Subcutaneous abdominal adipose tissue (tissue), 5 donors: ENCODE measurements at regions not wholly inside any gene's neighbourhood (a gene's known extent, or its start where the extent isn't known, plus 50 kb on each side); places are given as distances from the start of the nearest gene placed in this dataset.
"Not testable (repeated sequence)": the region's sequence is repeated elsewhere in the genome, so short reads cannot be mapped to it uniquely, and the experiment has no call there.

Experiments used
- H3K27ac ChIP-seq: one replicate; pipeline ENCODE4 v1.7.0; 2013; ENCODE audit warnings: low read depth, mild to moderate bottlenecking, inconsistent platforms, low read length, moderate library complexity
- H3K27me3 ChIP-seq, 5 donors: one replicate each; pipeline ENCODE4 v1.7.0; 2013; ENCODE audit warnings: low read length in 5 of 5, inconsistent platforms in 1 of 5; ENCODE audit not compliant: control insufficient read depth in 5 of 5, insufficient read depth in 4 of 5
- H3K36me3 ChIP-seq, 5 donors: one replicate each; pipeline ENCODE4 v1.7.0; 2013; ENCODE audit warnings: low read length in 5 of 5; ENCODE audit not compliant: control insufficient read depth in 5 of 5, insufficient read depth in 5 of 5
- H3K4me1 ChIP-seq, 5 donors: one replicate each; pipeline ENCODE4 v1.7.0; 2013; ENCODE audit warnings: low read length in 5 of 5, mild to moderate bottlenecking in 3 of 5, moderate library complexity in 1 of 5; ENCODE audit not compliant: control insufficient read depth in 5 of 5, insufficient read depth in 5 of 5
- H3K4me3 ChIP-seq, 5 donors: one replicate each; pipeline ENCODE4 v1.7.0; 2013; ENCODE audit warnings: low read length in 5 of 5, low read depth in 1 of 5
- H3K9ac ChIP-seq, 5 donors: one replicate each; pipeline ENCODE4 v1.7.0; 2013; ENCODE audit warnings: low read length in 5 of 5, mild to moderate bottlenecking in 4 of 5, moderate library complexity in 3 of 5
- H3K9me3 ChIP-seq, 5 donors: one replicate each; pipeline ENCODE4 v1.7.0; 2013; ENCODE audit warnings: low read length in 5 of 5; ENCODE audit not compliant: control insufficient read depth in 5 of 5
- donor health status: healthy.
- donor health status: healthy.
- donor health status: healthy.
- donor health status: healthy.
- donor health status: healthy.

DNA sequence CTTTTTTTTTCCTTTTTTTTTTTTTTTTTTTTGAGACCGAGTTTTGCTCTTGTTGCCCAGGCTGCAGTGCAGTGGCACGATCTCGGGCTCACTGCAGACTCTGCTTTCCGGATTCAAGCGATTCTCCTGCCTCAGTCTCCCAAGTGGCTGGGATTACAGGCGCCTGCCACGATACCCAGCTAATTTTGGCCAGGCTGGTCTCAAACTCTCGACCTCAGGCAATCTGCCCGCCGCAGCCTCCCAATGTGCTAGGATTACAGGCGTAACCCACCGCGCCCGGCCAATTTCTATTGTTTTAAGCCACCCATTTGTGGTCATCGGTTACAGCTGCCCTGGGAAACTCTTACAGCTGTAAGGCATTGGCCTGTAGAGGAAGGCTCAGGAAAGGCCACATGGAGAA lies 617.7 kb downstream of the GABRG2 start:
- Histone ChIP-seq H3K36me3 (no peaks in the 10 kb centered on the region), H3K9ac (no peak overlapping the region), H3K9me3 (no peaks in the 10 kb centered on the region), H3K4me3 (no peak overlapping the region), H3K27ac (no peak overlapping the region), H3K4me1 (no peaks in the 10 kb centered on the region), H3K27me3 (no peaks in the 10 kb centered on the region)

DNA sequence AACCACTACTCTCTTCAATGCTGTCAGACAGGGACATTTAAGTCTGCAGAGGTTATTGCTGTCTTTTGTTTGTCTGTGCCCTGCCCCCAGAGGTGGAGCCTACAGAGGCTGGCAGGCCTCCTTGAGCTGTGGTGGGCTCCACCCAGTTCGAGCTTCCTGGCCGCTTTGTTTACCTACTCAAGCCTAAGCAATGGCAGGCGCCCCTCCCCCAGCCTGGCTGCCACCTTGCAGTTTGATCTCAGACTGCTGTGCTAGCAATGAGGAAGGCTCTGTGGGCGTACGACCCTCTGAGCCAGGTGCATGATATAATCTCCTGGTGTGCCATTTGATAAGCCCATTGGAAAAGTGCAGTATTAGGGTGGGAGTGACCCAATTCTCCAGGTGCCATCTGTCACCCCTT lies 628.7 kb downstream of the GABRG2 start:
- H3K4me3 ChIP-seq, H3K27me3 ChIP-seq, H3K36me3 ChIP-seq, H3K9me3 ChIP-seq, H3K4me1 ChIP-seq, H3K27ac ChIP-seq, H3K9ac ChIP-seq: not testable (repeated sequence)

DNA sequence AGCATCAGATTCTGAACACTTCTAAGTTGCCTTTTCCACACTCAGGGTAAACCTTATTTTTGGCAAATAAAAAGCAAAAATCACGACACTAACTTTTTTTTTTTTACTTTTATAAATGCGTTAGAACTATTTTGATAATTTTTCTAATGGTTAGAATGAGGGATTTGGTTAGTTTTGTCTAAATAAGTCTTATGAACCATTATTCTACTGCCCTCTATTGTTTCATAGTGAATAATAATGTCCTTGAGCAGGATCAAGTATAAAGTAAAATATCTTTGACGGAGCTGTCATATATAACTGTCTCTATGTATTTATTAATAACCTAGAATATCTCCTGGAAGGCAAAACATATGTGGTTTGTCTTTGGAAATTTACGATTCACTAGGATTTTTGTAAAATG lies 631.8 kb downstream of the GABRG2 start:
- no peaks in the 10 kb centered on the region for H3K4me1 ChIP-seq
- H3K27me3 ChIP-seq: no peaks in the 10 kb centered on the region
- no peak overlapping the region for H3K4me3 ChIP-seq
- H3K27ac ChIP-seq: no peak overlapping the region
- no peak overlapping the region for H3K9ac ChIP-seq
- H3K9me3 ChIP-seq: no peaks in the 10 kb centered on the region
- no peaks in the 10 kb centered on the region for H3K36me3 ChIP-seq

DNA sequence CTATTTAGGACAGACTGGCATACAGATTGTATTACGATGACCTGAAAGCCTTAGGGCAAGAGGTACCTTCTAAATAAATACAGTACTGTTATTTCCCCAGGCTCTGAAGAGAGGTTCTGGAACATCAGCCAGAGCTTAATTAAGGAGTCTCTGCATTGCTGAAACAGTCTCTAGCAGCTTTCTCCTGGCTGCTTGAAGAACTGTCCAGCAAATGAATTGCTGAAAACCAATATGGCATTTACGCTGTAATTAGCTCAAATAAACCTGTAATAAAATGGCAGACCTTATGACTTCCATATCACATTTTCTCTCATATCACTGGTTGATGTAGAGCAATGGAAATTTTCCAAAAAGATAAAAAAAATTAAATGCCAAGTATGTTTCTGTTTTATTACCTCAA lies 636.3 kb downstream of the GABRG2 start:
- Histone ChIP-seq H3K4me3 (no peak overlapping the region), H3K27me3 (no peaks in the 10 kb centered on the region), H3K36me3 (no peaks in the 10 kb centered on the region), H3K4me1 (no peaks in the 10 kb centered on the region), H3K27ac (no peak overlapping the region), H3K9ac (no peak overlapping the region), H3K9me3 (no peaks in the 10 kb centered on the region)

DNA sequence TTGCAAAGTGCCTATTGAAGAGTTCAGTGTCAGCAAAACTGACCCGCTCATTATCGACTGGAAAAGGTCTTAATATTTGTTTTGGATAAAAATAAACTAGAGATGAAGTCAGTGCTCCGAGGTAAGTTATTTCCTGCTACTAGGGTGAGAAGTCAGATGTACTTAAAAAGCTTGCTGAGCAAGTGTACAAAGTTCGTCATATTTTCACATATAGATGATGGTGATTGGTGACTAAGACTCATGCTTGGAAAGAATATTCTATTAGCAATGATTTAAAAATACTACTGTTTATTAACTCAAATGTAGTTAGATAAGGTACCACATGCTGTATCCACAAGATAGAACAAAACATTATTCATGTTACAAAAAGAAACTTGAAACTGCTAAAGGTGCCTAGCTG lies 643.7 kb downstream of the GABRG2 start:
- no peaks in the 10 kb centered on the region for H3K9me3 ChIP-seq
- no peak overlapping the region for H3K27ac ChIP-seq
- no peaks in the 10 kb centered on the region for H3K4me1 ChIP-seq
- H3K36me3 ChIP-seq: no peaks in the 10 kb centered on the region
- H3K27me3 ChIP-seq: no peaks in the 10 kb centered on the region
- H3K9ac ChIP-seq: no peak overlapping the region
- no peak overlapping the region for H3K4me3 ChIP-seq

DNA sequence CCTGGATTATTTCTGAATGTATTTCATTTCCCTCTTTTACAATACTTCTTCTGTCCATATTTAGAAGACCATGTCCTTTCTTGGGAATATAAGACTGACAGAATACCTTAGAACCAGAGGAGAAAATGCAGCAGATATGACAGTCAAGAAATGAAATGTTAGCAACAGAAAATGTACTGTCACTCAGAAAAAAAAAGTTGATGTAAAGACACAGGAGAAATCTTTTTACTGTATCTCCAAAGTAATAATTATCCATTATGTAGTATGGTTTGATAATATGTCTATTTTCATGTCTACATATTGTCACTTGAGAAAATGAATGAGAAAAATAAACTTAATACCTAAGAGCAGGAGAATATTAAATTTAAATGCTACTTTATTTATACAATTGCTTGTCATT lies 652.1 kb downstream of the GABRG2 start:
- Histone ChIP-seq H3K9ac (no peak overlapping the region), H3K36me3 (no peaks in the 10 kb centered on the region), H3K9me3 (peaks cover 9 to 19% (median 15%) of the 10 kb centered on the region in 5 donors), H3K4me3 (no peak overlapping the region), H3K27me3 (no peaks in the 10 kb centered on the region), H3K27ac (no peak overlapping the region), H3K4me1 (no peaks in the 10 kb centered on the region)

DNA sequence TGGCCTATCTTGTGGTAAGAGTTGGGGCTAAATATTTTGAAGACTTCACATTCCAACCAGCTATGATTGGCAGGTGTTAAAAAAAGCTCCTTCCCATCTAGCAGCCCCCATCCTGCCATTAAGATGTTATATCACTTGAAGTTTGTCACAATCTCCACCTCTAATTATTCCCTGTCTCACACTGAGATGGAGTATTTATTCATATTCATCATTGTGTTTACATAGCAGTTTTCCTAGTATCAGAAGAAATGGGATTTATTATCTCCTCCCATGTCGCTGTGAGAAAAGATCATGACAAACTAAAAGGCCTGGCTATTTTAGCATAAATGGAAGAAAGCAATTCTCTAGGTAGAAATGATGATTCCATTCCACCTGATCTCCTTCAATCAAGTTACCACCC lies 653.6 kb downstream of the GABRG2 start:
- Histone ChIP-seq H3K9ac (no peak overlapping the region), H3K9me3 (peaks cover 9 to 21% (median 17%) of the 10 kb centered on the region in 5 donors), H3K4me3 (no peak overlapping the region), H3K4me1 (no peaks in the 10 kb centered on the region), H3K27me3 (no peaks in the 10 kb centered on the region), H3K27ac (no peak overlapping the region), H3K36me3 (no peaks in the 10 kb centered on the region)

DNA sequence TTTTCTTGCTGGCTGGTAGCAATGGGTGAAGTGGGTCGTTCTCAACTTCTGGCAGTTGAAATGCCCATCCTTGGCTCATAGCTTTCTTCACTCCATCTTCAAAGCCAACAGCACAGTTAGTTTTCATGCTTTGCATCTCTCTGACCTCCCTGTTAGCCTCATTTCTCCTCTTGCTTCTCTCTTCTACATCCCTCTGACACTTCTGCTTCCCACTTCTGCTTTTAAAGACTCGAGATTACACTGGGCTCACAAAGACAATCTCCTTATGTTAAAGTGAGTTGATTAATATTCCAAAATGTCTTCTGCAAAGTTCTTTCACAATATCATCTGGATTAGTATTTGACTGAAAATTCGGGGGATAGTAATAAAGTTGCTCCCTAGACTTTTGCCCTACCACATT lies 684.8 kb upstream of the CCNG1 start:
- no peaks in the 10 kb centered on the region for H3K4me1 ChIP-seq
- H3K36me3 ChIP-seq: no peaks in the 10 kb centered on the region
- H3K27ac ChIP-seq: no peak overlapping the region
- H3K9me3 ChIP-seq: no peaks in the 10 kb centered on the region
- no peak overlapping the region for H3K4me3 ChIP-seq
- H3K27me3 ChIP-seq: no peaks in the 10 kb centered on the region
- H3K9ac ChIP-seq: no peak overlapping the region

DNA sequence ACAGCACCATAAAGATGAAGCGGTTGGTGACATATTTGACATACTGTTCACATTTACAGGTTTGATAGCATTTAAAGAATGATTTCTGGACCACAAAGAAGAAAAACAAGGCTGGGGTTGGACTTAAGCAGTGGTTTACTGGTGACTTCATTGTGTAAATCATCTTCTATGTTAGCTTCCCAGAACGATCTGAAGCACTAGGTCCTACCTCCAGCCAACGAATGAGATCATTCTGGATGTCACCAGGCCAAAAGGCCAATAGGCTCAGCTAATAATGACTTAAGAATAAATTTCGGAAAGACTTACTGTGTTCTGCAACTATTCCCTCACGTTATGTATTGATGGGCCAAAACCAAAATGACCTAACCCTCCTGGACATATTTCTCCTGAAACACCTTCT lies 675.3 kb upstream of the CCNG1 start:
- H3K27me3 ChIP-seq: no peaks in the 10 kb centered on the region
- no peaks in the 10 kb centered on the region for H3K4me1 ChIP-seq
- H3K4me3 ChIP-seq: no peak overlapping the region
- no peaks in the 10 kb centered on the region for H3K36me3 ChIP-seq
- peaks cover 0 to 2% (median 0%) of the 10 kb centered on the region in 5 donors for H3K9me3 ChIP-seq
- no peak overlapping the region for H3K9ac ChIP-seq
- H3K27ac ChIP-seq: no peak overlapping the region

DNA sequence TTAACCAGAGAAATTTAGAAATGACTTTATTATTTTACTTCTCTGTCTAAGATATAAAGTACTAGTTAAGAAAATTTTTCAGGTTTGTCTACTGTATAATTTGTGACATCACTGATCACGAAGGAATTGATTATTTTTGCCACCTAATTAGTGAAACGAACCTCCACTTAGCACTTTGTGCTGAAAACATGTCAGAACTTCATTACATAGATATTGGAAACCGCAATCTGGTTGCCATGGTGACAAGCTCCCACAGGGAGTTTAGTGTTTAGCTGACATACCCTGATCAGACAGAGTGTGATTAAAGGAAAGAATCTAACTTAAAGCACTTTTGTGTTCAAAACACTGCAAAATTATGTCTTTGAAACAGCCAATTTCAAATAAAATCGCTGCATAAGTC lies 668.4 kb upstream of the CCNG1 start:
- Histone ChIP-seq H3K4me1 (no peaks in the 10 kb centered on the region), H3K36me3 (no peaks in the 10 kb centered on the region), H3K9me3 (no peaks in the 10 kb centered on the region), H3K27me3 (no peaks in the 10 kb centered on the region), H3K4me3 (no peak overlapping the region), H3K9ac (no peak overlapping the region), H3K27ac (no peak overlapping the region)

DNA sequence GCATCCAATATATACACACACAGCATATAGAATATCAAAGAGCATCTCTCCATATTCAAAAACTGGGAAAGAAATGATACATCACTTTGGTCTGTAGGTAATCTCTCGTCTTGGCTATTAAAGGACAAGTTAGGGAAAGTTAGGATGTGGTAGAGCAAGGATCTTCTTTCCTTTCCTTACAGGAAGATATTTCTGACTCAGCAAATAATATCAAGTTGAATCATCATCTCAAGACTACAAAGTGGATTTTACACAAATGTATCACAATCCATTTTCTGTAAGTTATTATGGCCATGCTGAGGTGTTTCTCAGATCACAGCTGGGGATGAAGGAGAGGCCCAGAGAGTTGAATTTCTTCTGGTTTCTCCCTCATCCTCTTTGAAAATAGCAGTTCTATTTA lies 651.7 kb upstream of the CCNG1 start:
- Histone ChIP-seq H3K27me3 (no peaks in the 10 kb centered on the region), H3K9ac (no peak overlapping the region), H3K4me3 (no peak overlapping the region), H3K36me3 (no peaks in the 10 kb centered on the region), H3K27ac (no peak overlapping the region), H3K4me1 (no peaks in the 10 kb centered on the region), H3K9me3 (peaks cover 0 to 6% (median 3%) of the 10 kb centered on the region in 5 donors)
